GM21390 (cell line): ENCODE measurements at regions not wholly inside any gene's neighbourhood (a gene's known extent, or its start where the extent isn't known, plus 50 kb on each side); places are given as distances from the start of the nearest gene placed in this dataset.
A peak's percentile ranks its signal among the peaks of the same experiment; 100 is the strongest.

ENCODE experiments used
- ATAC-seq: cut with Tn5 transposase; IDR thresholded peaks from one replicate; pipeline ENCODE4 v1.9.1; 2021; ENCODE audit not compliant: unreplicated experiment

DNA sequence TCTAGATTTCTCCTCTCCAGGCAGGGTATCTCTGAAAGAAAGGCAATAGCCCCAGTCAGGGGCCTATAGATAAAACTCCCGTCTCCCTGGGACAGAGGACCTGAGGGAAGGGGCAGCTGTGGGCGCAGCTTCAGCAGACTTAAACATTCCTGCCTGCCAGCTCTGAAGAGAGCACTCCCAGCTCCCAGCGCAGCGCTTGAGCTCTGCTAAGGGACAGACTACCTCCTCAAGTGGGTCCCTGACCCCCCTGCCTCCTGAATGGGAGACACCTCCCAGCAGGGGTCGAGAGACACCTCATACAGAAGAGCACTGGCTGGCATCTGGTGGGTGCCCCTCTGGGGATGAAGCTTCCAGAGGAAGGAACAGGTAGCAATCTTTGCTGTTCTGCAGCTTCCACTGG, 556.9 kb downstream of the EPM2A start:
- ATAC-seq, result no peak

DNA sequence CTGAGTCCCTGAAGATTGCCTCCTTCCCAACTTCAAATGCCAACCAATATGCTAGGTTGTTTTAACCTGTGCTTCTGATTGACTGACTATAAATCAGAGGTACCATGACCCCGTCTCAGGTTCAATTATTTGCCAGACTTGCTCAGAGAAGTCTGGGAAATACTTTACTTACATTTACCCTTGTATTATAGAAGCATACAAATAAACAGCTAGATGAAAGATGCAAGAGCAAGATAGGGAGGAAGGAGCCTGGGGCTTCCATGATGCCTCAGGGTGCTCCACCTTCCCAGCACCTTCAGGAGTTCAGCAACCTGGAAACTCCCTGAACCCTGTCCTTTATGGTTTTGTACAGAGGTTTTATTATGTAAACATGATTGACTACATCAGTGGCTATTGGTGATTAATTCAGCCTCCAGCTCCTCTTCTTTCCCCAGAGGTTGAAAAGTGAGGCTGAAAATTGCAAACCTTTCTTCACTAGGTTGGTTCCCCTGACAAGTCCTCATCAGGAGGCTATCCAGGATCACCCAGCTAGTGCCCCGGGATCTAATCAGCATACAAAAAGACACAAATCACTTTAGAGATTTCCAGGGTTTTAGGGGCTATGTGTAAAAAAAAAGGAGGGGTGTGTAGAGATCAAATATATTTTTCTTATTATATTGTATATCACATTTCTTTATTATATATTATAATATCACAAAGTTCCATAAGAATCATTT, 547.7 kb downstream of the EPM2A start:
- no peak for ATAC-seq

DNA sequence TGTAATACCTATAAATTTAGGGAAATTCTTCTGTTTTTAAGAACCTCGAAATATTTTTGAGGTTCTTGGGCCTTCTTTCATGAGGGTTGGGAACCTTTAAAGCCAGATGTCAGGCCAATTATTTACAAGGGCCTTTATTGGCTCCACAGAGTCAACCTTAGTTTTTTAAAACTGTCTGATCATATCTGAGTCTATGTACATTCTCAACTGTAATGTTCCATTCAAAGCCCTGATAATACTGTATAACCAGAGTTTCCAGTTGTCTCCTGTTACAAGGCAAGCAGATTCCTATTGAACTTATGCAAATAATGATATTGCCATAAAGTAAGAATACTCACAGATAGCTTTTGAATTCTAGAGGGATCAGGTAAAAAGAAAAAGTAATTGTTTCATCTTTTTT, 545.5 kb downstream of the EPM2A start:
- no peak for ATAC-seq

DNA sequence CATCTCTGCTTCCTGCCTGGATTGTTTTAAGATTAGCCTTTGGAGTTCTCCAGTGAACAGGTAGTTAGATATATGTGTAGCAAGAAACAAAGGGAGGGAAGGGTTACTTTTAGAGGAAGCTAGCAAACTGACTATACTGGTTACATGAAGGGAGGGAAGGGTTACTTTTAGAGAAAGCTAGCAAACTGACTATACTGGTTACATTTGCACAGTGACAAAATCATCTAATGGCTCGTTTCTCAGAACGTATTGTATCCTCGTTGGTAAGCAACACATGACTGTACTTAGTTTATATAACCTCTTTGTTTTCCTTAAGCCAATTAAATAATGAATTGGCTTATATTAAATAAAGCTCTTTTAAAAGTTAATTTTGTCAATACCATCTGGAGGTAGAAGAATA, 540.9 kb downstream of the EPM2A start:
- no peak for ATAC-seq

DNA sequence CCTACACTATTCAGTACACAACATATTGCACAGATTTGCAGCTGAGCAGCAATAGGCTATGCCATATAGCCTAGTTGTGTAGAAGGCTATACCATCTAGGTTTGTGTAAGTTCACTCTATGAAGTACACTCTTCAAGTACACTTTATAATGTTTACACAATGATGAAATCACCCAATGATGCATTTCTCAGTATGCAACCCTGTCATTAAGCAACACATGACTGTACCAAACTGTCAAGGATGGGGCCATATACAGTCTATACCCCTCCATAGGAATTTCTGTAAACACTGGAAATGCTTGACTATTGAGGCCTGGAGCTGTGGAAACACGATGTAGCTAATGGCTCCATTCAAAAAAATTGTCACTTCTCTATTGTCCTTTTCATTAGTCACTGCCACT, 535.4 kb downstream of the EPM2A start:
- no peak for ATAC-seq

DNA sequence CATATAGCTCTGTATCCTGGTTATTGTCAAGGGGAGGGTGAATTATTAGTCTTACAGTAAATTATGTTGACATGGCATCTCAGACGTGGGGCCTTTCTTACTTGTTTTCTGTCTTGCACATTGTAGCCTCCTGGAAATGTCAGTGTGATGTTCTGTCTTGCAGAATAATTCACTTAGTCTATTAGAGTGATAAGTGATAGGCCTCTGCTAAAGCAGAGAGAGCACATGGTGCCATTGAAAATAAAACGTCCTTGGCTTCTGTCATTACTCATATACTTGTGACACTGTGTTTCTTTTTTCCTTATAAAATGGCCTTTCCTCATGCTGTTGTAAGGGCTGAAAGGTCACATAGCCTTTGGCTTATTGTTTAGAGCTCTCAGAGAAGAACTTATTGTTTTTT, 531.0 kb downstream of the EPM2A start:
- ATAC-seq, result no peak

- no peak for ATAC-seq
Observed at GRCh38 chr6:145206247-145206907, 528.9 kb downstream of the EPM2A start.

DNA sequence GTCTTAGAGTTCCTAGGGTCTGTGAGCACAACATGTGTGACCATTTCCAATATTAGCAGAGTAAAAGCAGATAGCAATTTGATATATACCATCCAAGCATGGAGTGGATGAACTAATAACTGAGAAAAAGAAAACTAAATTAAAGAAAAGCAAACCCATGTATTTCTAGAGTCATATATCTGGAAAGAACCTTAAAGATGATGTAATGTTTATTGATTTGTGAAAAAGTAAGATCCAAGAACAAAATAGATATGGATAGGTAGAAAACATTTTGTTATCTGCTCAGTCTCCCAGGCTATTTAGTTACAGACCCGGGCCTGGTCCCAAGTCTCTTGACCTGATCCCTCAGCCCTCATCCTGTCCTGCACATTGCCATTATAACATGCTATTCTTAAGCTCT, 526.8 kb downstream of the EPM2A start:
- ATAC-seq, result no peak

DNA sequence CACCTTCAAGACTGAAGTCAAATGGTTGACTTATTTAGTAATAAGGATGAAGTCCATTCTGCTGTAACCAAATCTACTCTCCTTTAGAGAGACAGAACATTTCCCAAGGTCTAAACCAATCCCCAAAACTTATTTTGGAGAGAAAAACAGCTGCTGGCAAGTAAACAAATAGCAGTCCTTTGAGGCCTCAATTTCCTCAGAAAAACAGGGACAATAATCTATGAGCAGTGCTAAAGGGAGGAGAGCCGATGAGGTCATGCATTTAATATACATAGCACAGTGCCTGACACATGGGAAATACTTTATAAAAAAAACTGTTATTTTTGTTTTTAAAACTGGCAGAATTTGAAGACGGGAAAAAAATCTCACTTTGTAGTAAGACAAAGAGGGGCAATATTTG, 526.0 kb downstream of the EPM2A start:
- ATAC-seq, result no peak

- peak; percentile 30 for ATAC-seq
Observed at GRCh38 chr6:145212813-145213212, 522.5 kb downstream of the EPM2A start.

GRCh38 chr6:145213614-145214013, 521.7 kb downstream of the EPM2A start:
- peak; percentile 91 for ATAC-seq

GRCh38 chr6:145214570-145214969, 520.8 kb downstream of the EPM2A start:
- ATAC-seq, result no peak

DNA sequence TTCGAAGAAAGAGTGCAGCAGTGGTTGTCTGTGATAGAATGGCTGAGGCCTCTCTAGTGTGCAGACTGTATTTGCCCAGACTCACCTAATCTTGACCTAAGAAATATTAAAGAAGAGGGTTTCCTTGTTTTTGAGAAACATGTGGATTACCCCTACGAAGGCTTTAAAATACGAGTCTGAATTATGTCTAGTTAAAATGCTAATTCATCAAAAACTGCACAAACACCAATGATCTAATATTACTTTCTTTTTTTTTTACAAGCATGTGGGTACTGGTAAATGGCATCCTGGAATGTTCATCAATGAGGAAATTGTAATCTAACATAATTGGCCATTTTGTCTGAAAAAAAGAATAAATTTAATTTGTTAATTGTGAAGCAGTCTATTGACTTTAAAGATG, 510.9 kb downstream of the EPM2A start:
- ATAC-seq, result no peak

GRCh38 chr6:145225500-145225899, 509.8 kb downstream of the EPM2A start:
- peak; percentile 82 for ATAC-seq

GRCh38 chr6:145227593-145227992, 507.7 kb downstream of the EPM2A start:
- no peak for ATAC-seq

- ATAC-seq, result no peak
Observed at GRCh38 chr6:145228962-145229582, 506.2 kb downstream of the EPM2A start.

GRCh38 chr6:145233955-145234354, 501.4 kb downstream of the EPM2A start:
- no peak for ATAC-seq

GRCh38 chr6:145235207-145235606, 500.1 kb downstream of the EPM2A start:
- no peak for ATAC-seq

DNA sequence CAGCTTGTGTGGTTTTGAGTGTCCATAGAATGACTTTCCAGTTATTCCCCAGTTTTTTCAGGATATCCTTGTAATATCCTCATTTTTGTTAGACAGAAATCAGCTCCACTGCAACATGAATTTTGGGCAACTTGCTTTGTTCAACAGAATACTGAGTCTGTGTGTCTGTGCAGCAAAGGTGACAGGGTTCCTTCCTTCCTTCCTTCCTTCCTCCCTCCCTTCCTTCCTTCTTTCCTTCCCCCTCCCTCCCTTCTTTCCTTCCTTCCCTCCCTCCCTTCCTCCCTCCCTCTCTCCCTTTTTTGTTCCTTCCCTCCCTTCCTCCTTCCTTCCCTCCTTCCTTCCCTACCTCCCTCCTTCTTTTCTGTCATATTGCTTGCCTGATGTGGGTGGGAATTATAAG, 496.5 kb downstream of the EPM2A start:
- no peak for ATAC-seq

GRCh38 chr6:145241039-145241438, 494.3 kb downstream of the EPM2A start:
- ATAC-seq, result no peak

DNA sequence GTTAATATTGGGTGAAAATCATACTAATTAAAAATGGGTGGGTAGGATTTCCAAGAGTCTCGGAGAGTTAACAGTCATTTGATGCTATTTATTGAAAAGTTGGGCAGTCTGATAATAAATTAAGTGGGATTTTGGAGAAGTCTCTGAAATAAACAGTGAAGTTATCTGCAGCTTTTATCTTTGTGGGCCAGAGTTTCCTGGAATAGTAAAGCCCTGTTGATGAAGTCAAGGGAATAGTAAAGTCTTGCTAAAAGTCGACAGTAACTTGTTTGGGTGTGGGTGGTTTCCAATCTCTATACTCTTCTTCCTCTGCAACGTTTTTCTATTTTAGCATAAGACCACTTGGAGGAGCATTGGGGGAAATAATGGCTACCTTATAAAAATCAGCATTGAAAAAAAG, 493.6 kb downstream of the EPM2A start:
- ATAC-seq, result no peak

DNA sequence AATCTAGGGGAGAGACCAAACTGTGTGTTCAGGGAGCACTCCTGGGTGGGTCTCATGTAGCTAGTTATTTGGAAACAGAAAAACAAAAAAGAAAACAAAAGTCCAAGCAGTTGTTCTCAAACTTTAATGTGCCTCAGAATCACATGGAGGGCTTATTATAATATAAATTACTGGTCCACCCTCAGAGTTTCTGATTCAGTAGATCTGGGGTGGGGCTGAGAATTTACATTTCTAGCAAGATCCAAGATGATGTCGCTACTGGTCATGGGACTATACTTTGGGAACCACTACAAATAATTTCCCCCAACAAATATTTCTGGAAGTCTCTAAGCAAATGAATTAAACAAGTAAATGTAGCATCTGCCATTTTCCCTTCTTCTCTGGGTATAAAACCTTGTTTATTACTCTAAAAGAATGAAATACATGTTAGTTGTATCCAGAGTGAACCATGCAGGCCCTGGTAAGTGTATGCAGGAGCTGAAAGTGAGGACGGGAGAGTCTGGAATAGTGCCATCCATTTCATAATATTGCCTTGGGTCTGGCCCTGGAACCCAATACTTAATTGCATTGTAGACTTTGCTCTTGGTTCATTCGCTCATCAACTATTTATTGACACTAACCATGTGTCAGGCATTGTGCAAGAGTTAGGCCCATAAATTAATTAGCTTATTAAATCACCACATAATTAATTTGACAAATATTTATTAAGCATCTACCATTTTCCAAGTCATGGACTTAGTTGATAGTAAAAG, 490.8 kb downstream of the EPM2A start:
- no peak for ATAC-seq
